Activated CD8-positive, alpha-beta T cell treated with anti-CD3 and anti-CD28 coated beads for 36 hours (primary cell): ENCODE measurements at regions not wholly inside any gene's neighbourhood (a gene's known extent, or its start where the extent isn't known, plus 50 kb on each side); places are given as distances from the start of the nearest gene placed in this dataset.

ENCODE experiments used
- ATAC-seq: fragments of 200-7000 bp; cut with Tn5 transposase; one replicate; pipeline ENCODE4 v1.10.0; 2021; ENCODE audit warnings: mild to moderate bottlenecking, moderate library complexity
- CTCF ChIA-PET: fragments of 350-600 bp; sonication (Branson Sonifier 250); formaldehyde crosslinking; loops from one replicate; lab custom pipeline; 2021; ENCODE audit warnings: antibody characterized with exemption; lab: Charles Lee
- POLR2A ChIA-PET: fragments of 350-600 bp; sonication (Branson Sonifier 250); formaldehyde crosslinking; loops from one replicate; lab custom pipeline; 2021; ENCODE audit warnings: antibody characterized with exemption; lab: Charles Lee
- DNase-seq: peaks from one replicate; pipeline ENCODE4 v3.0.0-alpha.2; 2020
- H3K27ac Mint-ChIP-seq: one replicate; pipeline ENCODE4 v1.8.0; 2021; ENCODE audit warnings: mild to moderate bottlenecking, mixed read lengths
- H3K27me3 Mint-ChIP-seq: one replicate; pipeline ENCODE4 v1.8.0; 2021; ENCODE audit warnings: mixed read lengths
- H3K36me3 Mint-ChIP-seq: one replicate; pipeline ENCODE4 v1.8.0; 2021; ENCODE audit warnings: low read depth, mixed read lengths
- H3K4me1 Mint-ChIP-seq: one replicate; pipeline ENCODE4 v1.8.0; 2021; ENCODE audit warnings: low read depth, mixed read lengths
- H3K4me3 Mint-ChIP-seq: one replicate; pipeline ENCODE4 v1.8.0; 2021; ENCODE audit warnings: mild to moderate bottlenecking, moderate library complexity, mixed read lengths
- H3K9me3 Mint-ChIP-seq: one replicate; pipeline ENCODE4 v1.8.0; 2021; ENCODE audit warnings: mixed read lengths
- CTCF ChIP-seq: fragments of 200-600 bp; IDR thresholded peaks from one replicate; pipeline ENCODE4 v1.8.0; 2022; ENCODE audit warnings: antibody characterized with exemption, mild to moderate bottlenecking
- intact Hi-C: fragments of 100-400 bp; cut with micrococcal nuclease; formaldehyde crosslinking; loops from one replicate; pipeline ENCODE4 v1.10.0; 2022

- Mint-ChIP-seq H3K4me3 (no peak overlapping the region), H3K9me3 (no peaks in the 10 kb centered on the region), H3K36me3 (no peaks in the 10 kb centered on the region), H3K27me3 (peaks cover 1% of the 10 kb centered on the region), H3K27ac (no peak overlapping the region), H3K4me1 (no peaks in the 10 kb centered on the region)
- ATAC-seq: no peak
- ChIA-PET POLR2A (no interaction called here), CTCF (no interaction called here)
- intact Hi-C loops: no loop called here
- no peak for TF ChIP-seq CTCF
- DNase-seq: no peak
These were observed 191.7 kb downstream of the ARRDC4 start for GRCh38 chr15:98152156-98152555.

GRCh38 chr15:98154863-98155262, 194.4 kb downstream of the ARRDC4 start:
- POLR2A ChIA-PET: no interaction called here
- H3K27ac Mint-ChIP-seq: no peak overlapping the region
- peaks cover 3% of the 10 kb centered on the region for H3K27me3 Mint-ChIP-seq
- DNase-seq (no peak), ATAC-seq (no peak)
- H3K4me1 Mint-ChIP-seq: no peaks in the 10 kb centered on the region
- no peaks in the 10 kb centered on the region for H3K36me3 Mint-ChIP-seq
- CTCF ChIA-PET: no interaction called here
- H3K9me3 Mint-ChIP-seq: no peaks in the 10 kb centered on the region
- intact Hi-C loops: loop anchor here (5.0 kb wide), 1 partner anchor 52 kb away; no protein-coding TSS in a partner anchor
- no peak overlapping the region for H3K4me3 Mint-ChIP-seq
- no peak for TF ChIP-seq CTCF

GRCh38 chr15:98155356-98155755, 194.9 kb downstream of the ARRDC4 start:
- TF ChIP-seq CTCF: no peak
- DNase-seq (no peak), ATAC-seq (no peak)
- H3K36me3 Mint-ChIP-seq: no peaks in the 10 kb centered on the region
- no peak overlapping the region for H3K4me3 Mint-ChIP-seq
- no peaks in the 10 kb centered on the region for H3K9me3 Mint-ChIP-seq
- H3K4me1 Mint-ChIP-seq: peaks cover 3% of the 10 kb centered on the region
- intact Hi-C loops: loop anchor here (5.0 kb wide), 1 partner anchor 52 kb away; no protein-coding TSS in a partner anchor
- no peak overlapping the region for H3K27ac Mint-ChIP-seq
- POLR2A ChIA-PET: no interaction called here
- CTCF ChIA-PET: no interaction called here
- peaks cover 3% of the 10 kb centered on the region for H3K27me3 Mint-ChIP-seq

- CTCF ChIA-PET: no interaction called here
- no peaks in the 10 kb centered on the region for H3K9me3 Mint-ChIP-seq
- H3K4me1 Mint-ChIP-seq: peaks cover 4% of the 10 kb centered on the region
- no peak for TF ChIP-seq CTCF
- peak; percentile 92 for ATAC-seq
- intact Hi-C loops: no loop called here
- peaks cover 1% of the 10 kb centered on the region for H3K27me3 Mint-ChIP-seq
- DNase-seq: peak; percentile 55
- no peaks in the 10 kb centered on the region for H3K36me3 Mint-ChIP-seq
- no peak overlapping the region for H3K27ac Mint-ChIP-seq
- H3K4me3 Mint-ChIP-seq: no peak overlapping the region
- POLR2A ChIA-PET: no interaction called here
These were observed 199.7 kb downstream of the ARRDC4 start for GRCh38 chr15:98160236-98160635.

- Mint-ChIP-seq H3K27ac (no peak overlapping the region), H3K27me3 (peaks cover 2% of the 10 kb centered on the region), H3K9me3 (no peaks in the 10 kb centered on the region), H3K36me3 (no peaks in the 10 kb centered on the region), H3K4me1 (peaks cover 4% of the 10 kb centered on the region), H3K4me3 (no peak overlapping the region)
- no peak for TF ChIP-seq CTCF
- CTCF ChIA-PET: no interaction called here
- no peak for DNase-seq
- intact Hi-C loops: no loop called here
- POLR2A ChIA-PET: no interaction called here
- ATAC-seq: no peak
These were observed 203.0 kb downstream of the ARRDC4 start for GRCh38 chr15:98163319-98164045.
